Activated T-helper 1 cell treated with Interleukin-2 at 50 U/mL for 16 hours (primary cell): ENCODE measurements at regions not wholly inside any gene's neighbourhood (a gene's known extent, or its start where the extent isn't known, plus 50 kb on each side); places are given as distances from the start of the nearest gene placed in this dataset.

Experiments used
- DNase-seq: peaks from one replicate; pipeline ENCODE4 v3.0.0-alpha.2; 2020; ENCODE audit warnings: low read depth

GRCh38 chr1:5812295-5812694 is 179.9 kb downstream of the NPHP4 start:
- DNase-seq: no peak

GRCh38 chr1:5811419-5811818 is 180.8 kb downstream of the NPHP4 start:
- DNase-seq: no peak

DNA sequence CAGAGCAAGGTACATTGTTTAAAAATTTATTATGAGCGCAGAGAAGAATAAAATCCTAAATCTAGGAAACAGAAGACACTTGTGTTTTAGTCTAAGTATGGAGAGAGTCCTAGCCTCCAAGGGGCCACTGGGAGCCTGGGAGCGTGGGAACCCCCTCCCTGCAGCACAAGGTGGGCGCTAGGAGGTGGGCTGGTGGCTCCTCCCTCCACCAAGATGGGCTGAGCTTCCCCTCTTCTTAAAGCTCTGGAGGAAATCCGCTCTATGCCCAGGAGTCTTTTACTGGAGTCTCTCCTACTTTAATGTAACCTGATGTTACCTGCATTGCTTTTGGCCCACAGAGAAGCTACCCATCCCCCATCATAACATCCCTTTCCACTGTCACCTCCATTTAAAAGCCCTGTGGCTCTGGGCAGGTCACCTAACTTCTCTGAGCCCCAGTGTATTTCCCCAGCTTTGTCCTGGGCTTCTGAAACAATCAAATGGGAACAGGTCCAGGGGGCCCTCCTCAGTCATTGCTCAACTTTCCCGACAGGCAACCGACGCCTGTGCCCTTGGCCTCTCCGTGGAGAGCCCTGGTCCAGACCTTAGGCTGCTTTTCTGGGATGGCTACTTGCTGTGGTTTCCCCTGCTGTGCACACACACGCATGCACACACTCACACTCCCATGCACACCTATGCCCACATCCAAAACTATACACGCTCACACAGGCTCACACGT is 181.5 kb downstream of the NPHP4 start:
- no peak for DNase-seq

DNA sequence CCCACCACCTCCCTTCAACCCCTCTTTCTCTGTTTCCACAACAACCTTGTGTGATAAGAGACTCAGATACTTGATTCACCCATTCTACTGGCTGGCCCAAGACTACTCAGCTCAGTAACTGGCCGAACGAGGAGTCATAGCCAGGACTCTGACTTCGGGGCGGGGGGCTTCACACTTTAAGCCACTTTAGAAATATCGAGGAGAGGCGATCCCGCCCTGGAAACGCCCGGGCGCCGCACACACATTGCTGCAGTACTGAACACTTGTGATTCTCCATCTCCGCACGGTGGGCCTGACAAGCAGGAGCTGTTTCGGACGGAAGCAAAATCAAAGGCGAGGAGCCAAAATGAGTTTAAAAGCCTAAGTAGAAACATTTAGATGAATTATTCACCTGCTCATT is 182.1 kb downstream of the NPHP4 start:
- no peak for DNase-seq

- DNase-seq: no peak
Measured at GRCh38 chr1:5809207-5809788, 182.9 kb downstream of the NPHP4 start.

DNA sequence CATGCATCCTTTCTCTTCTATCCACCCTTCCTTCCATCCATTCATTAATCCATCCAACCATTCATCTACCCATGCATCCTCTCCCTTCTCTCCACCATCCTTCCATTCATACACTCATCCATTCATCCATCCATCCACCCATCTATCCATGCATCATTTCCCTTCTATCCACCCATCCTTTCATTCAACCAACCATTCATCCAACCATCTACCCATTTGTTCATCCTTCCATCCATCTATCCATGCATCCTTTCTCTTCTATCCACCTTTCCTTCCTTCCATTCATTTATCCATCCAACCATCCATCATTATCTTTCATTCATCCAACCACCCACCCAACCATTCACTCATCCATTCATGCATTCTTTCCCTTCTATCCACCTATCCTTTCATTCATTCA is 188.4 kb downstream of the NPHP4 start:
- no peak for DNase-seq

GRCh38 chr1:5802606-5803005 is 189.6 kb downstream of the NPHP4 start:
- no peak for DNase-seq

- DNase-seq: no peak
Measured at GRCh38 chr1:5798904-5799303, 193.3 kb downstream of the NPHP4 start.

GRCh38 chr1:5798151-5798730 is 194.0 kb downstream of the NPHP4 start:
- DNase-seq: no peak

- DNase-seq: no peak
Measured at GRCh38 chr1:5796028-5796427, 196.2 kb downstream of the NPHP4 start.

DNA sequence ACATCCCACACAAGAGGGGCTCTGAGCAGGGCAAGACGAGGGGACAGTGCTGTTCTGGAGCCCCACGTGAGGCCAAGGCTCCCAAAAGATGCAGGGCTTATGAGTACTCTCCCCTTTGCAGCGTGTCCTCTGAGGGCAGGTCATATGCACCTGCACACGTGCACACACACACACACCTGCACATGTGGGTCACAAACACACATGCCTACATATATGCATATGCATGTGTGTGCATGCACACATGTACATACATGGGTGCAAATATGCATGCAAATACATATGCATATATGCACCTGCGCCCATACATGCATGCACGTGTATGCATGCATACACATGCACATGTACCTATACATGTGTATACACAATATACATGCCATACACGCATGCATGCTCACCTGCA is 197.9 kb downstream of the NPHP4 start:
- DNase-seq: no peak

DNA sequence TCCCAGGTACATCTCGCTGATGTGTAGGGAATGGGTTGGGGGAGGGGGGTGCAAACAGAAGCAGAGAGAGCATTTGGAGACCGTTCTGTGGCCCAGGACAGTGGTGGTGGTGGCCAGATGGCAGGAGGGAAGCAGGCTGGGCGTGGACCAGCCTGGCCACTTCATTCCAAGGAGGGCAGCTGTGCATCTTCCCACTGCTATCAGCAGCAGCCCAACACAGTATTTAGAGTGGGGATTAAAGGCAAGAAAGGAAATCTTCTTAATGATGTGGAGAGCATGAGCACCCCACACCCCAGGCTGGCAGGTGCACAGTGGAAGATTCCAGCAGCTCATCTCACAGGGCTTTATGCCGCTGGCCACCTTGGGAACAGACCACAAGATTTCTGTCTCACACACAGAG is 198.7 kb downstream of the NPHP4 start:
- no peak for DNase-seq

- no peak for DNase-seq
Measured at GRCh38 chr1:5781079-5781478, 211.1 kb downstream of the NPHP4 start.

- DNase-seq: no peak
Measured at GRCh38 chr1:5780324-5780716, 211.9 kb downstream of the NPHP4 start.

GRCh38 chr1:5779608-5780323 is 212.5 kb downstream of the NPHP4 start:
- DNase-seq: no peak

DNA sequence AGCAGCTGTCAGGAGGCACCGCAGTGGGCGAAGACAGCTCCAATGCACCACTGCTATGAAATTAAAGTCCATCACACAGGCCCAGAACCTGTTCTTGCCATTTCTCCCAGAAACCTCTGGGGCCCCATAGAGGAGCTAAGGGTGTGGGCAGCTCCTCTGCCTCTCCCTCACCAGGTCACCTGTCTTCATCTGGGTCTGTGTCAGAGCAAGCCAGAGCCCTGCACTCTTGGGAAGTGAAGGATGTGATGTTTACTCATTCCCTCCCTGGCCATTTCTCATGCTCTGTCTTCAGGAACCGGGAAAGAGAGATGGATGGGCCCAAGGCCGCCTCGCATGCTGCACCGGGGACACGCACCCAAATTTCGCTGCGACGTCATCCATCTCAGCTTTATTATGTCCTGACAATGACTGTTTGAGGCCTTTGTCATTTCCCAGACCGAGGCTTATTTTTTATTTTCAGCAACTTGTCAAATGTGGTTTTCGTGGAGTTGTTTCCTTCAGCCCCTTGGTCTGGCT is 216.1 kb downstream of the NPHP4 start:
- DNase-seq: no peak

DNA sequence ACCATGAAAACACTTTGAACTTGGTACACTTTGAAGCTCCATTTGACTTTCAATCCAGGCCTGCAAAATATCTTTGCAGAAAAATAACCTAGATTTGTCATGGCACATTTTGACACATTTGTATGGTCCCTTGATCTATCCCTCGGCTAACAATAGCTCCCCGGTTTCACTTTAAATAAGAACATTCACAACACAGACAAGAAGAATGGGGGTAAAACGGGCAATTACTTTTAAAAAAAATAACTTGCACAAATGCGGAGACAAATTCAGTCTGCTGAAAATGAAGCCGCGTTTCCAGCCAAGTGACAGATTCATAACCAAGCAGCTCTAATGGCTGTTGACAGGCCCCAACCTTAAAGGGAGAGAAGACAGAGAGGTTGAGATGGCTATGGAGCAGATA is 218.2 kb downstream of the NPHP4 start:
- DNase-seq: no peak

DNA sequence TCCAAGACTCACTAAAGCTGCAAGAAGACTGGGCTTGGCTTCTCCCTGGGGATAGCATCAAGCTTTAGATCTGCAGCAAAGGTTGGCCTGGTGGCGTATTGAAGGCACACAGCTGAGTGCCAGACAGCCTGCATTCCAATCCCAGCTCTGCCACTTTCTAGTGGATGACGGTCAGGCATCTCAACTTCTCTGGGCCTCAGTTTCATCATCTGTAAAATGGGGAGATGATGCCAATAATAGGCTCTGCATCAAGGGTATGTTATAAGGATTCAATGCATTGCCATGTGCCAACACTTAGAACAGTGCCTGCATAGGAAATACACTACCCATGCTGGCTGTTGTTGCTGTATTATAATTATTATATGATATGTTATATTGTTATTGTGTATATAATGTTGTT is 220.4 kb downstream of the NPHP4 start:
- DNase-seq: no peak

DNA sequence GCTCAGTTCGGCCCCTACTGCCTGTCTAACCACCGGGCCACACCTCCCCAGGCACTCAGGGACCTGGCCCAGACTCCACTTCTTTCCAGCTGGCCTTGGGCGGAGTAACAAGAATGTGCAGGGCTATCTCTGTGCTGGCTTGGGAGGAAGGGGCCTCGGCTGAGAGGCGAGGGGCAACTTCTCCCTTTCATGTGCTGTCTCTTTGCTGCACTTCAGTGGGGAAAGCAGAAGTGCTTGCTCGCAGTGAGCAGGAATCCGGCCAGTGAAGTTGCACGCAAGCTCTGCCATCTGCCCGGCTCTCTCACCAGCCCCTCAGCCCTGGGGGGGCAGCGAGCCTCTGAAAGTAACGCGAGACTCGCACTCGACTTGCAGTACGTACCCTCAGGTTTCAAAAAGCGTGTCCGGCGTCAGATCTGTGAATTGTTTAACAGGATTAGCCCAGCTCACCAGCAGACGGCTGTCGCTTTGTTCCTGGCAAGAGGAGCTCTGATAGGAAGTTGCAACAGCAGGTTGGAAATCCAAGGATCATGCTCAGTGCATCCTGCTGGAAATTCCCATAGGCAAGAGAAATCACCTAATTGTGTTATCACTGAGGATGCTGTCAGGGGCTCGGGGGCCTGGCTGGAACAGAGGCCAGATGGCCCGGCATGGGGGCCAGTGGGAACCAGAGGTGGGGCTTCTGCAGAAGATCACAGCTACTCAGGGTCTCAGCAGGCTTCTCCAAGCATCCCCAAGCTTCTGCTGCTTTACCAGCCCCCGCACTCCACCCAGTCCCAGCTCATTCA is 221.1 kb downstream of the NPHP4 start:
- no peak for DNase-seq

GRCh38 chr1:5769760-5770159 is 222.5 kb downstream of the NPHP4 start:
- no peak for DNase-seq

- no peak for DNase-seq
Measured at GRCh38 chr1:5769146-5769545, 223.1 kb downstream of the NPHP4 start.

DNA sequence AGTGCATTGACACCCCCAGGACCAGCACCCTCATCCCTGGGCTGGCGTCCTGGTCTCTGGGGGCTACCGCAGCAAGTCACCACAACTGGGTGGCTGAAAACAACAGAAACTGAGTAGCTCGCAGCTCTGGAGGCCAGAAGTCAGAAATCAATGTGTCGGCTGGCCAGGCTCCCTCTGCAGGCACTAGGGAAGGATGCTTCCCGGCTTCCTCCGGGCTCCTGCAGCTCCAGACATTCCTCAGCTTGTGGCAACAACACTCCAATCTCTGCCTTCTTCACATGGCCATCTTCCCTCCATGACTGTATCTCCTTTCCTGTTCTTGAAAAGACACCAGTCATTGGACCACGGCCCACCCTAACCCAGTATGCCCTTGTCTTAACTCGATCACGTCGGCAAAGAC is 224.2 kb downstream of the NPHP4 start:
- no peak for DNase-seq
